Neural cell (in vitro differentiated cells): ENCODE measurements at regions not wholly inside any gene's neighbourhood (a gene's known extent, or its start where the extent isn't known, plus 50 kb on each side); places are given as distances from the start of the nearest gene placed in this dataset.

Experiments used
- CTCF ChIP-seq: fragments of 450-650 bp; IDR thresholded peaks from 2 replicates; pipeline ENCODE4 v1.5.1; 2014; ENCODE audit warnings: antibody characterized with exemption, mild to moderate bottlenecking, moderate library complexity; ENCODE audit not compliant: poor library complexity, severe bottlenecking
- EP300 ChIP-seq: fragments of 450-650 bp; conservative IDR thresholded peaks from 2 replicates; pipeline ENCODE4 v1.6.1; 2014; ENCODE audit warnings: antibody characterized with exemption, mild to moderate bottlenecking, moderate library complexity; ENCODE audit not compliant: poor library complexity, severe bottlenecking
- REST ChIP-seq: IDR thresholded peaks from 2 replicates; pipeline ENCODE4 v1.6.1; 2012; ENCODE audit warnings: borderline replicate concordance
- TAF1 ChIP-seq: IDR thresholded peaks from 2 replicates; pipeline ENCODE4 v1.6.1; 2012; ENCODE audit warnings: low read depth

- TF ChIP-seq CTCF (no peak), EP300 (no peak), TAF1 (no peak), REST (no peak)
These were observed 415.9 kb upstream of the SYT1 start for GRCh38 chr12:78448692-78449091.
